Right lobe of liver (tissue), 4 donors: ENCODE measurements at regions not wholly inside any gene's neighbourhood (a gene's known extent, or its start where the extent isn't known, plus 50 kb on each side); places are given as distances from the start of the nearest gene placed in this dataset.

Experiments
- POLR2A ChIP-seq: fragments of 450-650 bp; IDR thresholded peaks from one replicate; pipeline ENCODE4 v1.6.1; 2017; ENCODE audit warnings: antibody characterized with exemption, mild to moderate bottlenecking
- TF ChIP-seq, protein P1 (sequence below), 4 donors: fragments of 200-600 bp in 3 of 4; fragments of 450-650 bp in 1 of 4; IDR thresholded peaks; one replicate each; pipeline versions ENCODE4 v1.5.1 to v1.8.0; 2016 to 2022; ENCODE audit warnings: antibody characterized with exemption in 4 of 4, mild to moderate bottlenecking in 2 of 4
- donor health status: DM: no; HTN: no; CAD: no.
- donor health status: DM: no; HTN: no; CAD: no.
- donor health status: DM: no; HTN: yes; CAD: no.

DNA sequence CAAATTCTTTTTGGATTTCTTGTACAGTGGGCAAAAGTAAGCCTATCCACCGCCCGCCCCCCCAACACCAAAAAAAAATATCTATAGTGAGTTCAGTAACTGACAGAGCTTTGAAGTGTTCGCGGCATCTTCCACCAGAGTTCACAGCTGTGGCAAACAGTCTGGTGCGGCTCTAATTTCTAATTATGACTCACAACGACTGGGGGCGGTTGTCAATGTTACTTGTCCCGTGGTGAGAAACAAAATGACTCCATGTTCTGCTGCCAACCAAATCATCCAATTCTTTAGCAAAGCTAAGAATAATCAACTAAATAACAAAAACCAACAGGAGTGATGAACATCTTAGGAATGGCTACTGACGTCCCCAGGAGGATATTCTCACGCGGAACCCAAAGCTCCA, 392.5 kb upstream of the SALL3 start:
- TF ChIP-seq, protein P1, sequence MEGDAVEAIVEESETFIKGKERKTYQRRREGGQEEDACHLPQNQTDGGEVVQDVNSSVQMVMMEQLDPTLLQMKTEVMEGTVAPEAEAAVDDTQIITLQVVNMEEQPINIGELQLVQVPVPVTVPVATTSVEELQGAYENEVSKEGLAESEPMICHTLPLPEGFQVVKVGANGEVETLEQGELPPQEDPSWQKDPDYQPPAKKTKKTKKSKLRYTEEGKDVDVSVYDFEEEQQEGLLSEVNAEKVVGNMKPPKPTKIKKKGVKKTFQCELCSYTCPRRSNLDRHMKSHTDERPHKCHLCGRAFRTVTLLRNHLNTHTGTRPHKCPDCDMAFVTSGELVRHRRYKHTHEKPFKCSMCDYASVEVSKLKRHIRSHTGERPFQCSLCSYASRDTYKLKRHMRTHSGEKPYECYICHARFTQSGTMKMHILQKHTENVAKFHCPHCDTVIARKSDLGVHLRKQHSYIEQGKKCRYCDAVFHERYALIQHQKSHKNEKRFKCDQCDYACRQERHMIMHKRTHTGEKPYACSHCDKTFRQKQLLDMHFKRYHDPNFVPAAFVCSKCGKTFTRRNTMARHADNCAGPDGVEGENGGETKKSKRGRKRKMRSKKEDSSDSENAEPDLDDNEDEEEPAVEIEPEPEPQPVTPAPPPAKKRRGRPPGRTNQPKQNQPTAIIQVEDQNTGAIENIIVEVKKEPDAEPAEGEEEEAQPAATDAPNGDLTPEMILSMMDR (IDR thresholded peaks at IDR 0.05): no peak
- no peak for TF ChIP-seq POLR2A
